Adipose tissue (tissue), 3 donors: ENCODE measurements at regions not wholly inside any gene's neighbourhood (a gene's known extent, or its start where the extent isn't known, plus 50 kb on each side); places are given as distances from the start of the nearest gene placed in this dataset.
"Not testable (repeated sequence)": the region's sequence is repeated elsewhere in the genome, so short reads cannot be mapped to it uniquely, and the experiment has no call there.

ENCODE experiments used
- H3K27ac ChIP-seq: one replicate; pipeline ENCODE4 v1.5.1; 2013; ENCODE audit warnings: low read depth, low read length
- WGBS, 3 donors: extraction: QIAGEN DNeasy Blood & Tissue Kit; methylation state at CpG; one replicate each; pipeline ENCODE4 v1.1.7; 2013; 5-methylcytosine and 5-hydroxymethylcytosine counted together
- donor health status: healthy with polysubstance abuse.
- donor health status: Bipolar disorder and iron deficiency.
- donor health status: healthy.

DNA sequence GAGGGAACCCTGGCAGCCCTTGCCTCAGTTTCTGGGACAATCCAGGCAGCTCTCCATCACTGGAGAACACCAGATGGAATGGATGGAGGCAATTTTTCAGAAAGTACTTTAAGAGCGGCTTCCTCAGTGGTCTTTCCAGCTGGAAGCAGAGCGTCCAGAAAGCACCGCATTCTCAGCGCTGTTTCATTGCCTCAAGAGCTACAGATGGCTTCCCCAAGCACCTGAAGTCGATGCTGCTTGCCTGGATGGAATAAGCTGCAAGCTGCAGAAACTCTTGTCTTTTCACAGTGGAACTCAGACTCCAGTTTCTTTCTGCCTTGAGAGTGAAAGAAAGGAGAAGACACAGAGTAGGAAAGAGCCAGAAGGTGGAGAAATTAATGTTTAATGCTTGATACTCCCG lies 766.9 kb downstream of the TDRD15 start:
- WGBS, 3 donors = 74 to 79% (median 76%) methylated on average over 6 of the region's 6 CpGs
- no peak overlapping the region for H3K27ac ChIP-seq

GRCh38 chr2:21891191-21891590 lies 767.4 kb downstream of the TDRD15 start:
- whole genome bisulfite sequencing, 3 donors = 58 to 74% (median 62%) methylated on average over 5 of the region's 5 CpGs
- no peak overlapping the region for H3K27ac ChIP-seq

- H3K27ac ChIP-seq = no peak overlapping the region
- WGBS, 3 donors = 77 to 82% (median 80%) methylated on average over 8 of the region's 8 CpGs
Observed at GRCh38 chr2:21892140-21892539, 768.4 kb downstream of the TDRD15 start.

GRCh38 chr2:21895200-21895599 lies 771.4 kb downstream of the TDRD15 start:
- WGBS, 3 donors = 69 to 81% (median 81%) methylated on average over 5 of the region's 5 CpGs
- H3K27ac ChIP-seq = no peak overlapping the region

DNA sequence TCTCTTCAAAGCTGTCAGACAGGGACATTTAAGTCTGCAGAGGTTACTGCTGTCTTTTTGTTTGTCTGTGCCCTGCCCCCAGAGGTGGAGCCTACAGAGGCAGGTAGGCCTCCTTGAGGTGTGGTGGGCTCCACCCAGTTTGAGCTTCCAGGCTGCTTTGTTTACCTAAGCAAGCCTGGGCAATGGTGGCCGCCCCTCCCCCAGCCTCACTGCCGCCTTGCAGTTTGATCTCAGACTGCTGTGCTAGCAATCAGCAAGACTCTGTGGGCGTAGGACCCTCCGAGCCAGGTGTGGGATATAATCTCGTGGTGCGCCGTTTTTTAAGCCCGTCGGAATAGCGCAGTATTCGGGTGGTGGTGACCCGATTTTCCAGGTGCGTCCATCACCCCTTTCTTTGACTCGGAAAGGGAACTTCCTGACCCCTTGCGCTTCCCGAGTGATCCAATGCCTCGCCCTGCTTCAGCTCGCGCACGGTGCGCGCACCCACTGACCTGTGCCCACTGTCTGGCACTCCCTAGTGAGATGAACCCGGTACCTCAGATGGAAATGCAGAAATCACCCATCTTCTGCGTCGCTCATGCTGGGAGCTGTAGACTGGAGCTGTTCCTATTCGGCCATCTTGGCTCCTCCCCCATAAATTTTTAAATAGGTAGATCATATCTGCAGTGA lies 785.1 kb downstream of the TDRD15 start:
- WGBS, 3 donors = 88 to 93% (median 93%) methylated on average over 25 of the region's 26 CpGs
- H3K27ac ChIP-seq = not testable (repeated sequence)

DNA sequence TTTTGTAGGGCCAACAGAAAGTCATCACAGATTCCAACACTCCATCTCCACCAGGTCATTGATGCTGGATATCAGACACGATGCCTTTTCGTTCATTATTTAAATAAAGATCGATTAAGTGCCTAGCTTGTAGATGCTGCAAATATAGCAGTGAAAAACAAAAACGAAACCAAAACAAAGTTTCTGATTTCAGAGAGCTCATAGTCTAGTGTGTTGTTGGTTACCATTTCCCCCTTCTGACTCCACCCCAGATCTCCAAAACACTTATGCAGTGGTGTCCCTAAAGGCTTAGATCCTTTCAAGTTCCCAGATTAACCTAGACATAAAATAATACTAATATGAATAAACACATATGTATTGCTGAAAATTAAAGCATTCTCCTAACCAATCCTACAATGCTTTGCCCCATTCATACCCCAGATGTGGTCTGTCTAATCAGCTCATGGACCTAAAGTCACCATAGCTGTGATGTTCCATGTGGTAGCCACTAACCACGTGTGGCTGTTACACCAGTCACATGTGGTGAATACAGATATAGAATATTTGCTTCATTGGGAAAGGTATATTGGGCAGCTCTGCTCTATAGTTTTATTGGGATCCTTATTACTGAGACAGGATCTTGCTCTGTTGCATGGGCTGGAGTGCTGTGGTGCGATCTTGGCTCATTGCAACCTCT lies 787.2 kb downstream of the TDRD15 start:
- 76 to 81% (median 81%) methylated on average over 6 of the region's 6 CpGs for WGBS, 3 donors
- no peak overlapping the region for H3K27ac ChIP-seq

DNA sequence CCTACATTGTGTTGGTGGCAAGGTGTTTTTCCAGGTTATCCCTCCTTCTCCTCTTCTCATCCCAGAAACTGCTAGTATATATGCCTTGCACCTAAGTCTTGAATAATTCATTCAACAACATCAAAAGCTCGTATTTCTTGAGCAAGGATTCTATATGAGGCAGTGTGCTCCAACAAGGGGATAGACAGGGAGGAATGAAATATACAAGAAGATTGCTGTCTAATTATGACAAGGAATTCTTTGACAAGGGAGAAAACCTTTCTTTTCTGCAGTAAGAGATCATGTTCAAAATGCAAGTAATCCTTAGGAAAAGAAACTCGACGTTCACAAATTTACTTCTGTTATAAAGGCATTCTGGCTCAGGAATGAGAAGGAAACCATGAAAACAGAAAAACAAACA lies 788.6 kb downstream of the TDRD15 start:
- H3K27ac ChIP-seq = no peak overlapping the region
- WGBS, 3 donors = 65 to 78% (median 75%) methylated on average over 3 of the region's 3 CpGs

DNA sequence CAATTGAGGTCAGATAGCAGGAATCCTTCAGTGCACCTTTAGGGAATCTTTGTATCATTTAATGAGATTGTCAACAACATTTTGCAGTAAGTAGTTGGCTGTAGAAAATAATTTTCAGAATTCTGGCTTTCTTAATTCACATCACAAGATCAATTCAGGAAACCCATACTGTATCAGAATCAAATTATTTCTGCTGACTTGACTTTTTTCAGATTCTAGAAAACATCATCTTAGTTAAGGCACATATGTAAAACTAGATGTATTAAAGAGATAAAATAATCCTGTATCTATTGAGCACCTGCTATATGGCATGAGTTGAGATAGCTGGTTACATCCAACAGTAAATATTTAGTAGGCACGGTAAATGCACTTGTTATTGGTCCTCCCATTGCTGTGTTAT lies 791.4 kb downstream of the TDRD15 start:
- no peak overlapping the region for H3K27ac ChIP-seq
- 35 to 90% (median 76%) methylated on average over 1 of the region's 1 CpG for WGBS, 3 donors

DNA sequence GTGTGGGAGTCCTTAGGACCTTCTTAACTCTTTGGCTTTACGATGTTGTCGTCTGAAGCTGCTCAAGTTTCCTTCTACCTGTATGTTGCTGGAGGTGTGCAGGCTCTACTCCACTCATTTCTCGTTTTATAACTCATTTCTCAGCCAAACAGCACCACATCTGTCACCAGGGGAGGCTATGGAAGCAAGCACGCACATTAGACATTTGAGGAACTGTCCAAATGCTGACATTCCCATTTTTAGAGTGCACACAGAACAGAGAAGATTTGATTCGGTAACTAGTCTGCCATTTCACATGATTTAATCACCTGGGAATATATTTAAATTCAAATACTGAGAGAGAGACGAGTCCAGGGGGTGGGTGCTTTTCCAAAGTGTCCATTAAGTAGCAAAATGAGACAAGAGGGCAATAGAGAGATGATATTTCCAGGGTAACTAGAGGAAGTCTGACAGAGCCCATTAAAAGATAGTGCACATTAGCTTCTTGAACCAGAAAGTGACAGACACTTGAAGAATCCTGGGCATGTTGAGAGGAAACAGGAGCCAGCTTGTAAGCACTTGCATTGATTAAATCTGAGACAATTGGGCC lies 793.3 kb downstream of the TDRD15 start:
- no peak overlapping the region for H3K27ac ChIP-seq
- WGBS, 3 donors = 31 to 51% (median 43%) methylated on average over 6 of the region's 6 CpGs

DNA sequence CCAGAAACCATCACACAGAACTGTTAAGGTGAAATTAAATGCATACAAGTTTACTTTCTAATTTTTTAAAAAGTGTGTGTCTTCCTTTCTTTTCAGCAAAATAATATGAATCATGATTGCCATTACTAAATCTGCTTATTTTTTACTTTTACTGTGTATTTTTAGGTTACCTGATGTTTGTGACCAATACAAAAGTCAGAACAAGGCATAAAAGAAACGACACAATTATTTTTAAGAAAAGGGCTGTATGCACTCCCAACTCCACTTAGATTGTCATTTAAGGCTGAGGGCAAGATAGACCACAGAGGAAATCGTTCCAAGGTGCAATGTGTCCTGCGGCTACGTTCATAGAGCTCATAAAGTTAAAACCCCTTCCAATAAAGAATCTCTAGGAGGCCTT lies 797.0 kb downstream of the TDRD15 start:
- 52 to 70% (median 65%) methylated on average over 4 of the region's 4 CpGs for WGBS, 3 donors
- no peak overlapping the region for H3K27ac ChIP-seq

DNA sequence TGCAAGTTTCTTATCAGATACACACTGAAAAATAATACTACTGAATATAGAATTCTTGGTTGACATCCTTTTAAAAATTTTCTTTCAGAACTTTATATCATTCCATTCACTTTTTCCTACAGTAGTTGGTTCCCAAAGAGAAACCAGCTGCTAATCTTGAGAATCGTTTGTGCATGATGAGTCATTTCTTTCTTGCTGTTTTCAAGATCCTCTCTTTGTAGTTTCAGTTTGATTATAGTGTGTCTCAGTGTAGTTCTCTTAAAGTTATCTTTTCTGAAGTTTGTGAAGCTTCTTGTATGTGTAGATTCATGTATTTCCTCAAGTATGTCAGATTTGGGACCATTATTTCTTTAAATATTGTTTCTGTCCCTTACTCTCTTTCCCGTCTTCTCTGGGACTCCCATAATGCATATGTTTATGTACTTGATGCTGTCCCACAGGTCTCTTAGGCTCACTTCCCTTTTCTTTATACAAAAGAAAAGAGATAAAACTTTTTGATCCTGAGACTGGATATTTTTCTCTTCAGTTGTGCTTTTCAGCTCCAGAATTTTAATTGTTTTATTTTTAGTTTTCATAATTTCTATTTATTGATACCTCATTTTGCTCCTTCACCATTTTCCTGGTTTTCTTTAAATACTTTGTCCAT lies 801.0 kb downstream of the TDRD15 start:
- no peak overlapping the region for H3K27ac ChIP-seq
- WGBS, 3 donors = 64 to 74% (median 72%) methylated on average over 2 of the region's 2 CpGs

GRCh38 chr2:21928292-21928691 lies 804.5 kb downstream of the TDRD15 start:
- WGBS, 3 donors = 64 to 71% (median 68%) methylated on average over 2 of the region's 2 CpGs

DNA sequence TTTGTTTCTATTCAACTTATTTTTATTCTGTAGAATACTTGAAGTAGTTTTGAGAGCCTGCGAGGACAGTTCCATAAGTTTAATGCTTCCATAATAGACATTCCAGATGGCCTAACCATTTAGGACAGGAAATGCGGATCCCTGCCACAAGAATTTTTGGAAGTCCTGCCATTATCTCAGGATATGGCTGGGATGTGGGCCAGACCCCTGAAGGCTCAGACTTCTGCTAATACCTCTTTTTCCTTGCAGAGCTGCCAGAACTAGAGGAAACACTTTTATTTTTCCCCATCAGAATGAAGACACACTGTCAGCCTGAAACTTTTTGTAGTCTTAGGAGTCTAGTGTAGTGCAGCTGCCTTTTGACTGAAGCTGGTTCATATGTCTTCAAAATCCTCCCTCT lies 806.5 kb downstream of the TDRD15 start:
- WGBS, 3 donors = 68 to 75% (median 74%) methylated on average over 2 of the region's 2 CpGs
- H3K27ac ChIP-seq = no peak overlapping the region

More at GRCh38 chr2:21928292-21928691, 804.5 kb downstream of the TDRD15 start:
- H3K27ac ChIP-seq = no peak overlapping the region

DNA sequence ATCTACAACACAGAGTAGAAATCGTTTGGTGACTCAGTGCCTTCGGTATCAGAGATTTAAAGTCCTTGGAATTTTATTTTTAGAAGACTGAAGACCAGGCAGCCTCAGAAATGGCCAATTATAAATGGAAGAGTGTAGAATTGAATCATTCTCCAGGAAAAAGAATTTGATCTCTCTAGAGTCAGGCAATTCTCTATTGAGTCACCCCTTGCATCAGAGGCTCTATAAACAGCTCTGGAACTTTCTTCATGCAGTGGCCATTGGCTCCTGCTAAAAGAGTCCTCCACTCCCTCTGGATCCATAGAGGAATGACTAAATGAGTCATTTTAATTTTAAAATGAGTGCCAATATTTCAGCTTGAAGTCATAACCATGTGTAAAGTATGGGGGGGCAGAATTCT lies 816.2 kb downstream of the TDRD15 start:
- H3K27ac ChIP-seq = no peak overlapping the region
- 48 to 67% (median 64%) methylated on average over 2 of the region's 2 CpGs for WGBS, 3 donors

DNA sequence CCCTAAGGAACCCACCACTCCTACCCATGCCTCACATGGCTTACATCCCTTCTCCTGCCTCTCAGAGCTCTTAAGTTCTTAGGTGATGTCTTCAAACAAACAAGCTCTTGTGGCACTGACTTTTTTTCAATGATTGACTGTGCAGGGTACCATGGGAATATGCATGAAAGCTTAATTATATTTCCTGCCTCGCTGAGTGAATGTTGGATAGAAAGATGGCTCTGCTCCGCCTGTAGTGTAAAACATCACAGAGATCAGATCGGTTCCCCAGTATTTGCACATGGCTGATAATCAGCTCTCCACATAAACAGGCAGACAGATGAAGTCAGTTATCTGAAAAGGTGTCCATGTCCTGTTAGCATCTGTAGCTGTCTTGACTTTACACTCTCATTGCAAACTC lies 820.8 kb downstream of the TDRD15 start:
- WGBS, 3 donors = 61 to 91% (median 84%) methylated on average over 3 of the region's 3 CpGs
- no peak overlapping the region for H3K27ac ChIP-seq

DNA sequence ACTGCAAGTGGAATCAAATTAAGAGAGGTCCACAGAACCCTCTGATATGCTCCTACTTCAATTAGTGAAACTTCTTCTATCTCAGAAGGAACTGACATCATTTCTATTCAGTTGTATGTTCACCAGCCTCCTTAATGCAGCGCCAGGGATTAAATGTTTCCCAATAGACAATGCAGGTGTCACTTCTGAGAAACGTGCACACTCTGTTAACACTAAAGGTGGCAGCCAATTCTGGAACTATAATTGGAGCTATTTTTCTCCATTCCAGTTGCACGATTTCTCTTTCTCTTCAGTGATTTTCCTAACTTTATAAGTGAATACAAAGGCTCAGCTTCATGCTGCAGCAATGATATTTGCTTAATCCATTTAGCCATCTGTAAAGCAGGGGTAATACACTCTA lies 821.9 kb downstream of the TDRD15 start:
- H3K27ac ChIP-seq = no peak overlapping the region
- WGBS, 3 donors = 52 to 75% (median 75%) methylated on average over 3 of the region's 3 CpGs

DNA sequence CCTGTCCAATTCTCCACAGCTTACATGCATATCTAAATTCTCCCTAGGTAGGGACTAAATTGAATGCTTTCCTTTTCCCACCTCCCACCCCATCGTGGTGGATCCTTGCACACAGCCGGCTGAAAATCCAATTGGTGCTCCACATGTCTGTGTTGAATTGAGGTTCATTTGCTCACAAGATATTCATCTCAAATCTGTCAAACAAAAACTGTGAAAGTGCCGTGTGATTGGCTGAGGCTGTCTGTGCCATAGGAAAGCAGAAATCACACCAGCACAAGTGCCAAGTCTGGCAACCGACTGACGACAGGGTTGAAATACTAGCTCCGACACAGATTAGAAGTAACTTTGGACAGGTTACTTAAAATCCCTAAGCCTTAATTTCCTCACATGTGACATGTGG lies 823.3 kb downstream of the TDRD15 start:
- WGBS, 3 donors = 61 to 68% (median 63%) methylated on average over 6 of the region's 6 CpGs
- no peak overlapping the region for H3K27ac ChIP-seq

DNA sequence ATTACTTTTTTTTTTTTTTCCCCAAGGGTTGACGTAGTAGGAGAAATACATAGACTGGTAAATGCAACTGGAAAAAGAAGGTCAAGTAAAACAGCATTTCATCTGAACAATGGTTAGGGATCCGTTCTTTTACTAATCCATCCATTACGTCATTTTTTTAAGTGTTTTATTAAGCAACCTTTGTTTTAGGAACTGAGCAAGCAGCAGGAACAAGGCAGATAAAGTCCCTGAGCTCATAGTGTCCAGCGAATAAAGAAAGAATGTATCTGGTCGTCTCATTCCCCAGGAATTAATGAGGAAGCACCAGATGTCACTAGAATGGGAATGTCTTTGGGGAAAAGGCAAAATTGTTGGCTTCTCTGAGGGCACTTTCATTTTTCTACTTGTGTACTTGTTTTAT lies 842.4 kb downstream of the TDRD15 start:
- H3K27ac ChIP-seq = no peak overlapping the region
- WGBS, 3 donors = 61 to 68% (median 66%) methylated on average over 5 of the region's 5 CpGs

GRCh38 chr2:21970971-21971370 lies 847.2 kb downstream of the TDRD15 start:
- WGBS, 3 donors = 31 to 78% (median 69%) methylated on average over 2 of the region's 2 CpGs
- H3K27ac ChIP-seq = no peak overlapping the region
